Prostate gland (tissue), 2 donors: ENCODE measurements at regions not wholly inside any gene's neighbourhood (a gene's known extent, or its start where the extent isn't known, plus 50 kb on each side); places are given as distances from the start of the nearest gene placed in this dataset.

Source experiments
- DNase-seq: peaks from one replicate; pipeline ENCODE4 v3.0.0-alpha.2; 2019; ENCODE audit warnings: low spot score
- H3K27ac ChIP-seq, 2 donors: fragments of 200-600 bp; sonication (generic); 2 replicates each; pipeline ENCODE4 v1.5.1; 2017 to 2019
- H3K27me3 ChIP-seq: fragments of 200-600 bp; sonication (generic); replicated peaks from 2 replicates; pipeline ENCODE4 v1.5.1; 2019; ENCODE audit not compliant: insufficient read depth
- H3K36me3 ChIP-seq, 2 donors: fragments of 200-600 bp; sonication (generic); 1 replicate in 1 of 2; 2 replicates in 1 of 2; pipeline versions ENCODE4 v1.5.1 to v1.8.1; 2017 to 2019
- H3K4me1 ChIP-seq: fragments of 200-600 bp; sonication (generic); replicated peaks from 2 replicates; pipeline ENCODE4 v1.5.1; 2019
- H3K4me3 ChIP-seq, 2 donors: fragments of 200-600 bp; sonication (generic); 2 replicates each; pipeline ENCODE4 v1.5.1; 2017 to 2019
- H3K9me3 ChIP-seq: fragments of 200-600 bp; sonication (generic); 2 replicates; pipeline ENCODE4 v1.5.1; 2017
- POLR2A ChIP-seq: fragments of 450-650 bp; IDR thresholded peaks from one replicate; pipeline ENCODE4 v1.6.1; 2016; ENCODE audit warnings: antibody characterized with exemption, mild to moderate bottlenecking
- POLR2AphosphoS5 ChIP-seq: sonication (generic); formaldehyde crosslinking; IDR thresholded peaks from one replicate; pipeline ENCODE4 v1.6.1; 2017; ENCODE audit warnings: antibody characterized with exemption
- WGBS: methylation state at CpG from one replicate; pipeline ENCODE4 v1.1.5; 2018; 5-methylcytosine and 5-hydroxymethylcytosine counted together
- intact Hi-C: fragments of 100-400 bp; cut with DNase I; formaldehyde crosslinking; loops from one replicate; pipeline ENCODE4 v1.14.2; 2022
- TF ChIP-seq, protein P1 (sequence below), 4 experiments: fragments of 200-600 bp in 2 of 4; fragments of 450-650 bp in 2 of 4; sonication (generic) in 2 of 4; IDR thresholded peaks; 1 replicate in 3 of 4; 2 replicates in 1 of 4; pipeline ENCODE4 v1.5.1; 2016 to 2019; ENCODE audit warnings: antibody characterized with exemption in 4 of 4, mild to moderate bottlenecking in 2 of 4, moderate library complexity in 2 of 4

DNA sequence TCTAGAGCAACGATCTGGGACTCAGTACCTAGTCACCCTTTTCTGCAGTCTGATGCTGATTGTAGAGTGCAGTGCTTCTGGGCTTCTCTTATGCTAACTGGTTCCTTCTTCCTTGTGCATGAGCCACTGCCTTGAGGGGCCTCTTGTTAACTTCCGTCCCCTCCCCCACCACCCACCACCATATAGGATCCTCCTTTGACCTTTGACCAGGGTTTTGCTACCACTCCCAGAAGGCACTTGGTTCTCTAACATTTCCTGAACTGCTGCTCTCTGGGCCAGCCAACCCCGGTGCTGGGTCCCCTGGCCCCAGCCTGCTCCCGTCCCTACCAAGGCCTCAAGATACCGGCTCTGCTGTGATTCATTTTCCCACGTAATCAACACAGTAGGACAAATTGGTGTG, 104.6 kb upstream of the KLF3 start:
- no peaks in the 10 kb centered on the region for H3K4me1 ChIP-seq
- H3K36me3 ChIP-seq = no peaks in the 10 kb centered on the region
- no peak overlapping the region for H3K4me3 ChIP-seq
- intact Hi-C loops = no loop called here
- TF ChIP-seq, protein P1, sequence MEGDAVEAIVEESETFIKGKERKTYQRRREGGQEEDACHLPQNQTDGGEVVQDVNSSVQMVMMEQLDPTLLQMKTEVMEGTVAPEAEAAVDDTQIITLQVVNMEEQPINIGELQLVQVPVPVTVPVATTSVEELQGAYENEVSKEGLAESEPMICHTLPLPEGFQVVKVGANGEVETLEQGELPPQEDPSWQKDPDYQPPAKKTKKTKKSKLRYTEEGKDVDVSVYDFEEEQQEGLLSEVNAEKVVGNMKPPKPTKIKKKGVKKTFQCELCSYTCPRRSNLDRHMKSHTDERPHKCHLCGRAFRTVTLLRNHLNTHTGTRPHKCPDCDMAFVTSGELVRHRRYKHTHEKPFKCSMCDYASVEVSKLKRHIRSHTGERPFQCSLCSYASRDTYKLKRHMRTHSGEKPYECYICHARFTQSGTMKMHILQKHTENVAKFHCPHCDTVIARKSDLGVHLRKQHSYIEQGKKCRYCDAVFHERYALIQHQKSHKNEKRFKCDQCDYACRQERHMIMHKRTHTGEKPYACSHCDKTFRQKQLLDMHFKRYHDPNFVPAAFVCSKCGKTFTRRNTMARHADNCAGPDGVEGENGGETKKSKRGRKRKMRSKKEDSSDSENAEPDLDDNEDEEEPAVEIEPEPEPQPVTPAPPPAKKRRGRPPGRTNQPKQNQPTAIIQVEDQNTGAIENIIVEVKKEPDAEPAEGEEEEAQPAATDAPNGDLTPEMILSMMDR (IDR thresholded peaks at IDR 0.05) = no peak
- TF ChIP-seq POLR2AphosphoS5 (no peak), POLR2A (no peak)
- H3K27ac ChIP-seq = no peak overlapping the region
- DNase-seq = no peak
- H3K27me3 ChIP-seq = no peaks in the 10 kb centered on the region
- WGBS = 96% methylated on average over 6 of the region's 6 CpGs
- no peaks in the 10 kb centered on the region for H3K9me3 ChIP-seq

DNA sequence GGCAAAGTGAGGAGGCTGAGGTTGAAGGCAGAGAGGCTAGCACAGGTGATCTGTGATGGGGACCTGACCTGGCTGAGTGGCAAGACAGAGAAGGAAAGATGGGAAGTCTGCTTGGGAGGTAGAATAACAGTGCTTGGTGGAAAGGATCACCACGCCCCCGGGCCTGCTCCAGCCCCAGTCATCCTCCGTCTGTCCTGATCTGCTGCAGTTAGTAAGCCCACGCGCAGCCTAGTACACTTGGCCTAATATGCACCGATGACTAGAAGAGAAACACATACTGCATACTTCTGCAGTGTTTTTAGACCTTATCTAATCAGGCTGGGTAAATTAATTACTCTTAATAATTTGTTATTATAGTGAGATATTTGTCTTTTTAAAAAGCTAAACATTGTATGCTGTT, 103.7 kb upstream of the KLF3 start:
- no peak overlapping the region for H3K27ac ChIP-seq
- H3K27me3 ChIP-seq = no peaks in the 10 kb centered on the region
- DNase-seq = no peak
- 94% methylated on average over 6 of the region's 6 CpGs for WGBS
- TF ChIP-seq POLR2A (no peak), POLR2AphosphoS5 (no peak)
- TF ChIP-seq, protein P1 (IDR thresholded peaks at IDR 0.05) = no peak
- H3K9me3 ChIP-seq = no peaks in the 10 kb centered on the region
- intact Hi-C loops = no loop called here
- peaks cover 5% of the 10 kb centered on the region for H3K4me1 ChIP-seq
- H3K4me3 ChIP-seq = no peak overlapping the region
- no peaks in the 10 kb centered on the region for H3K36me3 ChIP-seq

DNA sequence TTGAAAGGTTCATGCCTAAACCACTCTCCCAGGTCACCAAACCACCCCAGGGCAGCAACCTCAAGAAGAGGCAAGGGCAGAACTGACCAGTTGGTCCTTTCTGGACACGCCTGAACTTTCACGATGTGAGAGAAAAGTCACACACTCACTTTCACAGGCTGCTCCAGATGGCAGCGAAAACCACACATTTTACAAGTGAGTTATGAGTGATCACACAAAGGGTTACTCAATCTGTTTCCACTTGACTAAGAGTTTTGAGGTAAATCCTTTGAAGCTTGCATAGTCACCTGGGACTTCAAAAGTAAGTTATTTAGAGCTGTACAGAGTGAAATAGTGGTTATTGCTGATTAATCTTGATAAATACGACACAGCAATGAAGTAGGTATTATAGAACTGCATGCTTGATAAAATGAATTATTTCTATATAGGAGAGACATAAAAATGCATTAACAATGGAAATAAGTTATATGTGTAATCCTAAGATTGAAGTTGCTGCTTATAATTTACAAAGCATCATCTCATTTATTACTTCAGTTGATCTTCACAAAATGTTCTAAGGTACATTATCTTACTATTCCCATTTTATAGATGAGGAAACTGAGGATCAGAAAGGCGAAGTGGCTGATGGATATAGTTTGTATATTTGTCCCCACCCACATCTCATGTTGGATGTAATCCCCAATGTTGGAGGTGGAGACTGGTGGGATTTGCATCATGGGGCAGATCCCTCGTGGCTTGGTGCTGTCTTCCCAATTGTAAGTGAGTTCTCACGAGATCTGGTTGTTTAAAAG, 103.0 kb upstream of the KLF3 start:
- H3K4me1 ChIP-seq = peaks cover 10% of the 10 kb centered on the region
- intact Hi-C loops = no loop called here
- no peak overlapping the region for H3K27ac ChIP-seq
- WGBS = 79% methylated on average over 7 of the region's 7 CpGs
- no peaks in the 10 kb centered on the region for H3K36me3 ChIP-seq
- H3K27me3 ChIP-seq = no peaks in the 10 kb centered on the region
- no peak overlapping the region for H3K4me3 ChIP-seq
- H3K9me3 ChIP-seq = no peaks in the 10 kb centered on the region
- no peak for DNase-seq
- no peak for TF ChIP-seq POLR2A

DNA sequence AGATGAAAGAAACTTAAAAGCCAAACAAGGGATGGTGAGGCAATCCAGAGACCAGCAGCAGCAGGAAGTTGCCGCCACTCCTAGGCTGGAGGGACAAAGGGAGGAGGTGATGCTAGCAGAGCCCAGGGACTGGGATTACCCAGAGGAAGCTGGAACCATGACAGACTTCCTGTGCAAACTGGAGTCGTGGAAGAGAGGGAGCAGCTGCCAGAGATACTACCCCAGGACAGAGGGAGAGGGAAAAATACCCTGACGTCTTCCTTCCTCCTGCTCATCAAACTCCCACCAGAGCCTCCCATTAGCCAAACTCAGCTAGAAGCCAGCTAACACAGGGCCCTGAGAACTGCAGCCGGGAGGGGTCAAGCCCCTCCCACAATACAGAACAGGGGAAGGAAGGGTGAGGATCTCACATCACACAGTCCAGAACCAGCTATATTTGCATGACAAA, 101.2 kb upstream of the KLF3 start:
- TF ChIP-seq, protein P1 (IDR thresholded peaks at IDR 0.05) = no peak
- TF ChIP-seq POLR2A = no peak
- peaks cover 10% of the 10 kb centered on the region for H3K4me1 ChIP-seq
- H3K27ac ChIP-seq = no peak overlapping the region
- intact Hi-C loops = no loop called here
- H3K4me3 ChIP-seq = no peak overlapping the region
- DNase-seq = no peak
- 38% methylated on average over 4 of the region's 4 CpGs for WGBS
- H3K36me3 ChIP-seq = no peaks in the 10 kb centered on the region
- H3K27me3 ChIP-seq = no peaks in the 10 kb centered on the region
- no peaks in the 10 kb centered on the region for H3K9me3 ChIP-seq

DNA sequence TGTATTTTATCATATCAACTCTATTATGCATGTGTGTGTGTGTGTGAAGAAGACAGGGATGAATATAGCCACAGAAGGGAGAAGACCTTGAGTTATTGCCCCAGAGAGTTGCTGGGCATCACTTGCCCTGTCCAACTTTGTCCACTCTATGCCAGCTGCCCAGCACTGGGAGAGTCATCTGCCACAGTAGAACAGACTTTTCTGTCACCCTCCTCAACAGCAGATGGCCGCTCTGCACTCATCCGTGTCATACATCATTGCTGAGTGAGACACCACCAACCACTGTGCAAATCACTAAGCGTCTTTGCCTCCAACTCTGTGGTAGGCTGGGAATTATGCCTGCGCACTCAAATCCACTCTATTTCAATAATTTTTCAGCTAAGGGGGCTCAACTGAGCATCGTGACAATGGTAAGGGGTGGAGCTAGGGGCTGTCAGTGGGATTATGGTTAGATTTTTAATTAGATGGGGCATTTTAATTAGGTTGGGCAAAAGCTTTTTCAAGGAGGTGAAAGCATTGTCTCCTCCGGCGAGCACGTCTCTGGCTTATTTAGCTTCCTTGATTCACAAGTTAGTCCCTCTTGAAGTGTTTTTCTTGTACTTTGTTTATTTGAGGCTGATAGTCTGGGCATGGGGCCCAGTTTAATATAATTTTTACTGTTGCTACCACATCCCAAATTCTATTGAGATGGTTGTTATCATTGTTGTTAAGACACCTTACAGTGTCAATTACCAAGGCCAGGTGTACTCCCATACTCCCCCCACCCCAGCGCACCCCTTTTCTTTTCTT, 100.1 kb upstream of the KLF3 start:
- Histone ChIP-seq H3K4me1 (peaks cover 10% of the 10 kb centered on the region), H3K4me3 (no peak overlapping the region), H3K27me3 (no peaks in the 10 kb centered on the region), H3K27ac (no peak overlapping the region), H3K36me3 (no peaks in the 10 kb centered on the region), H3K9me3 (no peaks in the 10 kb centered on the region)
- intact Hi-C loops = no loop called here
- DNase-seq = peak; percentile 24
- WGBS = 53% methylated on average over 9 of the region's 9 CpGs
- TF ChIP-seq, protein P1 (IDR thresholded peaks at IDR 0.05) = no peak
- TF ChIP-seq POLR2AphosphoS5 = peak; percentile 12
